NCI-H460 (cell line): ENCODE measurements at regions not wholly inside any gene's neighbourhood (a gene's known extent, or its start where the extent isn't known, plus 50 kb on each side); places are given as distances from the start of the nearest gene placed in this dataset.
"Not testable (repeated sequence)": the region's sequence is repeated elsewhere in the genome, so short reads cannot be mapped to it uniquely, and the experiment has no call there.

Source experiments
- DNase-seq: peaks from one replicate; pipeline ENCODE4 v3.0.0-alpha.2; 2016; ENCODE audit warnings: low read depth; ENCODE audit errors: extremely low read depth

GRCh38 chr13:105773241-105773640, 762.2 kb downstream of the EFNB2 start:
- no peak for DNase-seq

DNA sequence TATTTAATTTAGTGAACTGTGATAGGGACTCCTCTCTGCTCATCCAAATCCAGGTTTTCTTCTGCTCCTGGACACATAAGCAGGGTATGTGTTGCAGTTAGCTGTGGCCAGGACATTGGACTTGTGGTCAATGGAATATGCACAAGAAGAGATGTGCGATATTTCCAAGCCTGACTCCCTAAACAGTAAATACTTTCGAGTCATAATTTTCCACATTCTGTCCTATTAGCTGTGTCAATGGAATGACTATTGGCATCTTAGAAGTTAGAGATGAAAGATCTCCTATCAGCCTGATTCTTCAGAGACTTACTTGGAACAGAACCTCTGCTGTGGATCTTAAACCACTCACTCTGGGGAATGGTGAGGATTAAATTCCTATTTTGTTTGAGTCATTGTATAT, 771.0 kb downstream of the EFNB2 start:
- no peak for DNase-seq

DNA sequence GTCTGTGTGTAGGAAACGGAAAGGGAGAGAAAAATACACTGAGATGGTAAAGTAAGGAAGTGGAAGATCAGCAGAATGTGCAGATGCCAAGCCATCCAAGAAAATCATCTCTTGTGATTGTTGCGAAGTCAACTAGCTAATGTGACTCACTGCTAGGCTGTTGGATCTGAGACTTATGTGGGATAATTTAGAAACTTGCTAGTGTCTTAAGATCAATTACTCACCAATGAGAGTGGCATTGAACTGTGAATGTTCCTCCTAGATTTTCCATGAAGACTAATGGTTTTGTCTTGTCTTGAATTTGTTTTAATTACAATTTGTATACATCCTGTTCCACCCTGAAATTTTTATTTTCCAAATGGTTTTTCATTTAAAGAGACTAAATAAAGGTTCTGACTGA, 771.6 kb downstream of the EFNB2 start:
- DNase-seq: no peak

- no peak for DNase-seq
Observed at GRCh38 chr13:105762096-105762495, 773.4 kb downstream of the EFNB2 start.

DNA sequence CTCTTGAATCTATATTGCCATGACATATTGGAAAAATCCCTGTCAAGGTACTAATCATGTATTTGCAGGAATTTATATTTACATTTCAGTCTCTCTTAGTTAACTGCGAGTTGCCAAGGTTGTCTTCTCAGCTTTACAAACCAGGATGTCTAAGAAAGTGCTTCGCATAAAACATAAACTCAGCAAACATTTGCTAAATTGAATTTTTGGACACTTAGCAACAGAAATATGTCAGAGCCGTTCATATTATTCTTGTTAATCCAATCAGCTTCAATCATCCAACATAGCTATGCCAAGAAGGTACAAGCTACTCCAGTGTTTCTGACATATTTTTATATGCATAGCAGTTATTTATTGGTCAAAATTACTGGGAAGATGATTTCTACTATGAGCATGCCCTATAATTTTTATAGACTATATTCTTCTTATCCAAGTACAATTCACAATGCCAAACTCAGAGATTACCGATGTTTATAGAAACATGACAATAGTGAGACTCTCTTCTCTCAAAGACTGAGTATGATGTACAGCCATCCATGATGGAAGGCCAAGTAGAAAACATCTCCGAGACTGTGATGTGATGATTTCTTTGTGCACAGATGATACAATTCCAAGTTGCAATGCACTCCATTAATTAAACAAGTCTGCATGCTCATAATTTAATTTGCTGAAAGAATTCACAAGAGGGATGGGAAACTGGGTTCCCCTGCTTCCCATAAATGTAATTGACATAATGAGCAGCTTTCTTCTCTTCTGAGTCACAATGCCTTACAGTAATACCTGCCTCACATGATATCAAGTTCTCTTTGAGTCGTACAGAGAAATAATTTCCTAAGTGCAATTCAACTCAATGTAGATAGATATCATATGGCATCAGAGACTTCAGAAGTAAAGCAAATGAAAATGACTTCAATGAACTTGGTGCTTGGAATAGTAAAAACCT, 776.3 kb downstream of the EFNB2 start:
- DNase-seq: no peak

DNA sequence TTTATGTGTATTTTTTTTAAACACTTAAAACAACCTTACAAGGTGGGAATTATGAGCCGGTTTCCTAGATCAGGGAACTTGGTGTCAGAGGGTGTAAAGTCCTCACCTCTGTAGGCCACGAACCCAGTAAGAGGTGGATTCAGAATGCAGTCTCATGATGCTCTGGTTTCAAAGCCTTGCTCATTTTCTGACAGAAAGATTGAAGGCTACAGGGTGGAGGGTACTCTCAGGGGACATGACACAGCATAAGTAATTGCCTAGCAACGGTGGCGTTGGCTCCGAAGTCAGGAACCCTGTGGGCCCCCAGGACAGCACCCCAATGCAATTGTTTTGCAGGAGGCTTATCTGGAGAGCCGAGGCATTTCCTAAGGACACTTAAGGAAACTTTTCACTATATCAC, 794.7 kb downstream of the EFNB2 start:
- no peak for DNase-seq

DNA sequence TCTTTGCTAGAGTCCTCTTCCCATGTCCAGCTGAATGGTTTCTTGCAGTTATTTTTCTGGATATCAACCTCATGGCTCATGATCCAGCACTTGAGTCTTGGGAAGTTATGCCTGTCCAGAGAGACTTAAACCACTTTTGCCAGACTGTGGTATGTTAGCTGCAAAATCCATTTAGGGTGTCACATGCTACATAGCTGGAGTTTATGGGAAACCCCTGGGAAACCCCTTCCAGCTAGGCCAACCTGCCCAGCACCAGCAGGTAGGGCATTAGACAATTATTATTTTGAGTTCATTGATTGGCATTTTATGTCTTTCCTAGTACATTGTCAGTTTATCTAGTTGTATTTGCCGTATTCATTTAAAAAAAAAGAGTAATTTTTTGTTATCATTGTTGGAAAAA, 797.8 kb downstream of the EFNB2 start:
- DNase-seq: no peak

DNA sequence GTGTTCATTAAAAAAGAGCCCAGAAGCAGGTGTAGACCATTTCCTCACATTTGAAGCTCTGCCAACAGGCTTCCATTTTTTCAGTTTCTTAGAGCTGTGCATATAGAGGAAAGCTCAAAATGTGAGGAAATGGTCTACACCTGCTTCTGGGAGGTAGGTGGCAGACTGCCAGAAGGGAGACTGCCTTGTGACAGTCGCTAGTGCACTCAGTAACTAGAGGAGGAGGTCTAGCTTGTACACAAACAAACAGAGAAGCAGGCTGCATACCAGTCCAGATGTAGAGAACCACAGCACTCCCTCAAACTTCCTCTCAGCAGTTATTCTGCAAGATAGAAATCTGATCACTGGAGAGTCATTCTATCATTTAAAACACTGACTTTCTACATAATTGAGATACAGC, 800.2 kb downstream of the EFNB2 start:
- DNase-seq: no peak

- no peak for DNase-seq
Observed at GRCh38 chr13:105732806-105733529, 802.5 kb downstream of the EFNB2 start.

GRCh38 chr13:105725887-105726286, 809.6 kb downstream of the EFNB2 start:
- no peak for DNase-seq

GRCh38 chr13:105721016-105721415, 814.4 kb downstream of the EFNB2 start:
- DNase-seq: no peak

- DNase-seq: no peak
Observed at GRCh38 chr13:105719859-105720258, 815.6 kb downstream of the EFNB2 start.

DNA sequence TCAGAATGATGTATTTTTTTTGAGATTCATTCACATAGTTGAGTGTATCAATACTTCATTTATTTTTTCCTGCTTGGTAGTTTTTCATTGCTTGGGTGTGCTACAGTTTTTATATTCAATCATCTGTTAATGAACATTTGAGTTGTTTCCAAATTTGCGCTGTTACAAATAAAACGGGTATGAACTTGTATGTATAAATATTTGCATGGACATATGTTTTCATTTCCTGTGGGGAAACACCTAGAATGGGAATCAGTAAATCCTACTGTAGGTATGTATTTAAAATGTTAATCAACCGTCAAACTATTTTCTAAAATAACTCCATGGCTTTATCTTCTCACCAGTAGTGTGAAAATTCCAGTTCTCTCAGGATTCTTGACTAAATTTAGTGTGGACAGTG, 826.3 kb downstream of the EFNB2 start:
- DNase-seq: no peak

DNA sequence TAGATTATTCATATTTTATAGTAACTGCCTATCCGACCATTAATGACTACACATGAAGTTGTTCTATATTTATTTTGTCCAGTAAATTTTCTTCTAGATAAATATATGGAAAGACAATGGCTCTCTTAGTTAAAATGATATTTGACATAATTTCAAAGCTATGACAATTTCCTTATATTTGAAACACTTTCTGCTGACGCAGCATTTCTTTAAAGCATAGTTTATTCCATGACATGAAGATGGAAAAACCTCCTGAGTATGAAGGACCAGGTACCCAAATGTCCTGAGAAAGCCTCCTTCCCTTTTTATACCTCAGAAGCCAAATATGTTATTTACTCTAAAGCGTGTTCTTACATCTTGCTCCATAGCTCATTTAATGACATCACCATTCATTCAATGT, 831.6 kb downstream of the EFNB2 start:
- no peak for DNase-seq

DNA sequence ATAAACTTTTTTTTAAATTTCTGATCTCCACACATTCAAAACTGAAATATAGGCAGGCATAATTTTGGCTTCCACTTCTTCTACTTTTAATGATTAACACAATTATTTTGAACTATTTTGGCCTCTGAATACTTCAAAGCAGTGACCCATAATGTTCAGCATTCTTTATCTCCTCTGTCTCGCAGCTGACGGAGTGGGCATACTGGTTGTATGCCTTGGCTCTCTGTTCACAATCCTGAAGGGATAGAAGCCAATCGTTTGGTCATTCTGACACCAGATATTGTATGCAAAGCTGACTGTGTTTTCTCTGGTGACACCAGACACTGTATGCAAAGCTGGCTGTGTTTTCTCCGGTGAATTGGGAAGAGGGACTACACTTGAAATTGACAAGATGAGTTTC, 833.0 kb downstream of the EFNB2 start:
- DNase-seq: no peak

DNA sequence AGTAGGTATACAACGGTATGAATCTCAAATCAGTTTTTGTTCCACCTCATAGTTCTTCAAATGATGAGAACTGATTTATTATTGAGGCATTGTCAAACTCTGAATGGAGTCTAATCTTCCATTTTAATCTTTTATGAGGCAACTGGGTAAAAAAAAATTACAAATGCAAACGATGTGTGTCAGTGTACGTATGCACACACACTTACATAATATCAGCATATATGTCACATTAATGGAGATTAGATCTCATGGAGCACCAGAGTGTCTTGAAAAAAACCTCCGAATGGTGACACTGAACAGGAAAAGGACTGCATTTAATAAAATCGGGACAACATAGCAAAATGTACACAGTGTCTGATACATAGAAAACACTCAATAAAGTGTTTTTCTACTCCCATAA, 842.7 kb downstream of the EFNB2 start:
- no peak for DNase-seq

GRCh38 chr13:105684216-105684615, 851.2 kb downstream of the EFNB2 start:
- DNase-seq: no peak

DNA sequence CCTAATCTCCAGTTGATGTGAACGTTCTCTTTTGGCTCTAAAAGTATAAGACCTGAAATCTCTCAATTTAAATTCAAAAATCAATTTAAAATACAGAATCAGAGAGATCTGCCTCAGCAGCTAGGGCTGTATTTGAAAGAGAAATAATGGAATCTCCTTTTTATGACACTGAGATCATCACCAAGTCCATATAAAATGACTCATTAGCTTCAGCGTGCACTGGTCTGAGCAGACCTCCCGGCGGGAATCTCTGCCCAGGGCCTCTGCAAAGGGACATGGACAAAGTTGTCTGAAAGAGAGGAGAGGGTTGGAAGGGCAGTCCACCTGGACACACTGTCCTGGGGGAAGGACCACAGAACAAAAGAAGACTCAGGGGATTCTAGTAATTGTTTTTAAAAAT, 855.6 kb downstream of the EFNB2 start:
- no peak for DNase-seq

GRCh38 chr13:105678072-105678471, 857.4 kb downstream of the EFNB2 start:
- no peak for DNase-seq

- DNase-seq: no peak
Observed at GRCh38 chr13:105672881-105673280, 862.6 kb downstream of the EFNB2 start.

DNA sequence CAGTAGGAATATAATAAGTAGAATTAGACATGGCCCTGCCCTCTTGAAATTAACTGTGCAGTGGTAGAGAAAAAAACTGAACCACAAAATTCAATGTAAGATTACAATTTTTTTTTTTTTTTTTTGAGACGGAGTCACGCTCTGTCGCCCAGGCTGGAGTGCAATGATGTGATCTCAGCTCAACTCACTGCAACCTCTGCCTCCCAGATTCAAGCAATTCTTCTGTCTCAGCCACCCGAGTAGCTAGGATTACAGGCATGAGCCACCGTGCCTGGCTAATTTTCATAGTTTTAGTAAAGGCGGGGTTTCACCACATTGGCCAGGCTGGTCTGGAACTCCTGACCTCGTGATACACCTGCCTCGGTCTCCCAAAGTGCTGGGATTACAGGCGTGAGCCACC, 864.3 kb downstream of the EFNB2 start:
- DNase-seq: not testable (repeated sequence)
